HepG2 (cell line): ENCODE measurements at regions not wholly inside any gene's neighbourhood (a gene's known extent, or its start where the extent isn't known, plus 50 kb on each side); places are given as distances from the start of the nearest gene placed in this dataset.

Source experiments
- ATF5 ChIP-seq: sonication (generic); formaldehyde crosslinking; IDR thresholded peaks from 2 replicates; pipeline ENCODE4 v1.4.0; 2020; ENCODE audit warnings: mild to moderate bottlenecking, low read depth, missing genetic modification reagents
- ISX ChIP-seq: sonication (generic); formaldehyde crosslinking; conservative IDR thresholded peaks from 2 replicates; pipeline ENCODE4 v1.5.0; 2020; ENCODE audit warnings: missing genetic modification reagents
- U2AF1 ChIP-seq: fragments of 200-400 bp; formaldehyde crosslinking; optimal IDR thresholded peaks from 2 replicates; pipeline ENCODE3; 2017; ENCODE audit warnings: mild to moderate bottlenecking, low read depth, low read length
- ZNF337 ChIP-seq: sonication (generic); formaldehyde crosslinking; IDR thresholded peaks from 2 replicates; pipeline ENCODE4 v1.5.1; 2020; ENCODE audit warnings: missing genetic modification reagents, low read depth, mild to moderate bottlenecking, borderline replicate concordance
- TF ChIP-seq, protein P1 (sequence below): sonication (generic); formaldehyde crosslinking; IDR thresholded peaks from 2 replicates; pipeline ENCODE4 v1.4.0; 2020; ENCODE audit warnings: mild to moderate bottlenecking, missing genetic modification reagents
- TF ChIP-seq, protein P2 (sequence below): sonication (generic); formaldehyde crosslinking; conservative IDR thresholded peaks from 2 replicates; pipeline ENCODE4 v1.8.0; 2022; ENCODE audit warnings: missing genetic modification reagents
- TF ChIP-seq, protein P3 (sequence below): IDR thresholded peaks from 2 replicates; pipeline ENCODE4 v1.6.1; 2016

- TF ChIP-seq, protein P1, sequence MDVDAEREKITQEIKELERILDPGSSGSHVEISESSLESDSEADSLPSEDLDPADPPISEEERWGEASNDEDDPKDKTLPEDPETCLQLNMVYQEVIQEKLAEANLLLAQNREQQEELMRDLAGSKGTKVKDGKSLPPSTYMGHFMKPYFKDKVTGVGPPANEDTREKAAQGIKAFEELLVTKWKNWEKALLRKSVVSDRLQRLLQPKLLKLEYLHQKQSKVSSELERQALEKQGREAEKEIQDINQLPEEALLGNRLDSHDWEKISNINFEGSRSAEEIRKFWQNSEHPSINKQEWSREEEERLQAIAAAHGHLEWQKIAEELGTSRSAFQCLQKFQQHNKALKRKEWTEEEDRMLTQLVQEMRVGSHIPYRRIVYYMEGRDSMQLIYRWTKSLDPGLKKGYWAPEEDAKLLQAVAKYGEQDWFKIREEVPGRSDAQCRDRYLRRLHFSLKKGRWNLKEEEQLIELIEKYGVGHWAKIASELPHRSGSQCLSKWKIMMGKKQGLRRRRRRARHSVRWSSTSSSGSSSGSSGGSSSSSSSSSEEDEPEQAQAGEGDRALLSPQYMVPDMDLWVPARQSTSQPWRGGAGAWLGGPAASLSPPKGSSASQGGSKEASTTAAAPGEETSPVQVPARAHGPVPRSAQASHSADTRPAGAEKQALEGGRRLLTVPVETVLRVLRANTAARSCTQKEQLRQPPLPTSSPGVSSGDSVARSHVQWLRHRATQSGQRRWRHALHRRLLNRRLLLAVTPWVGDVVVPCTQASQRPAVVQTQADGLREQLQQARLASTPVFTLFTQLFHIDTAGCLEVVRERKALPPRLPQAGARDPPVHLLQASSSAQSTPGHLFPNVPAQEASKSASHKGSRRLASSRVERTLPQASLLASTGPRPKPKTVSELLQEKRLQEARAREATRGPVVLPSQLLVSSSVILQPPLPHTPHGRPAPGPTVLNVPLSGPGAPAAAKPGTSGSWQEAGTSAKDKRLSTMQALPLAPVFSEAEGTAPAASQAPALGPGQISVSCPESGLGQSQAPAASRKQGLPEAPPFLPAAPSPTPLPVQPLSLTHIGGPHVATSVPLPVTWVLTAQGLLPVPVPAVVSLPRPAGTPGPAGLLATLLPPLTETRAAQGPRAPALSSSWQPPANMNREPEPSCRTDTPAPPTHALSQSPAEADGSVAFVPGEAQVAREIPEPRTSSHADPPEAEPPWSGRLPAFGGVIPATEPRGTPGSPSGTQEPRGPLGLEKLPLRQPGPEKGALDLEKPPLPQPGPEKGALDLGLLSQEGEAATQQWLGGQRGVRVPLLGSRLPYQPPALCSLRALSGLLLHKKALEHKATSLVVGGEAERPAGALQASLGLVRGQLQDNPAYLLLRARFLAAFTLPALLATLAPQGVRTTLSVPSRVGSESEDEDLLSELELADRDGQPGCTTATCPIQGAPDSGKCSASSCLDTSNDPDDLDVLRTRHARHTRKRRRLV (CRISPR knock-in tag): no peak
- TF ChIP-seq, protein P2, sequence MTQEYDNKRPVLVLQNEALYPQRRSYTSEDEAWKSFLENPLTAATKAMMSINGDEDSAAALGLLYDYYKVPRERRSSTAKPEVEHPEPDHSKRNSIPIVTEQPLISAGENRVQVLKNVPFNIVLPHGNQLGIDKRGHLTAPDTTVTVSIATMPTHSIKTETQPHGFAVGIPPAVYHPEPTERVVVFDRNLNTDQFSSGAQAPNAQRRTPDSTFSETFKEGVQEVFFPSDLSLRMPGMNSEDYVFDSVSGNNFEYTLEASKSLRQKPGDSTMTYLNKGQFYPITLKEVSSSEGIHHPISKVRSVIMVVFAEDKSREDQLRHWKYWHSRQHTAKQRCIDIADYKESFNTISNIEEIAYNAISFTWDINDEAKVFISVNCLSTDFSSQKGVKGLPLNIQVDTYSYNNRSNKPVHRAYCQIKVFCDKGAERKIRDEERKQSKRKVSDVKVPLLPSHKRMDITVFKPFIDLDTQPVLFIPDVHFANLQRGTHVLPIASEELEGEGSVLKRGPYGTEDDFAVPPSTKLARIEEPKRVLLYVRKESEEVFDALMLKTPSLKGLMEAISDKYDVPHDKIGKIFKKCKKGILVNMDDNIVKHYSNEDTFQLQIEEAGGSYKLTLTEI (CRISPR knock-in tag): no peak
- TF ChIP-seq U2AF1: no peak
- TF ChIP-seq ATF5: no peak
- TF ChIP-seq, protein P3, sequence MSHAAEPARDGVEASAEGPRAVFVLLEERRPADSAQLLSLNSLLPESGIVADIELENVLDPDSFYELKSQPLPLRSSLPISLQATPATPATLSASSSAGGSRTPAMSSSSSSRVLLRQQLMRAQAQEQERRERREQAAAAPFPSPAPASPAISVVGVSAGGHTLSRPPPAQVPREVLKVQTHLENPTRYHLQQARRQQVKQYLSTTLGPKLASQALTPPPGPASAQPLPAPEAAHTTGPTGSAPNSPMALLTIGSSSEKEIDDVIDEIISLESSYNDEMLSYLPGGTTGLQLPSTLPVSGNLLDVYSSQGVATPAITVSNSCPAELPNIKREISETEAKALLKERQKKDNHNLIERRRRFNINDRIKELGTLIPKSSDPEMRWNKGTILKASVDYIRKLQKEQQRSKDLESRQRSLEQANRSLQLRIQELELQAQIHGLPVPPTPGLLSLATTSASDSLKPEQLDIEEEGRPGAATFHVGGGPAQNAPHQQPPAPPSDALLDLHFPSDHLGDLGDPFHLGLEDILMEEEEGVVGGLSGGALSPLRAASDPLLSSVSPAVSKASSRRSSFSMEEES (CRISPR knock-in tag): no peak
- TF ChIP-seq ISX (CRISPR knock-in tag): no peak
- no peak for TF ChIP-seq ZNF337 (CRISPR knock-in tag)
These were observed 231.3 kb downstream of the FOXD2 start (continued) for GRCh38 chr1:47669081-47669585.
